ENCODE measurements at regions not wholly inside any gene's neighbourhood (a gene's known extent, or its start where the extent isn't known, plus 50 kb on each side); places are given as distances from the start of the nearest gene placed in this dataset.

- TF ChIP-seq POLR2AphosphoS5 (IDR thresholded peaks at IDR 0.05) (no peak), CTCF (IDR thresholded peaks at IDR 0.05) (no peak), POLR2A (IDR thresholded peaks at IDR 0.05) (no peak), EP300 (IDR thresholded peaks at IDR 0.05) (no peak)
Observed at GRCh38 chr5:17157916-17158529, 59.4 kb upstream of the BASP1 start.
